Glutamatergic neuron (in vitro differentiated cells): ENCODE measurements at regions not wholly inside any gene's neighbourhood (a gene's known extent, or its start where the extent isn't known, plus 50 kb on each side); places are given as distances from the start of the nearest gene placed in this dataset.

Source experiments
- DNase-seq: peaks from one replicate; pipeline ENCODE4 v3.0.0; 2022
- H3K27ac Mint-ChIP-seq: one replicate; pipeline ENCODE4 v1.8.0; 2020; ENCODE audit warnings: mild to moderate bottlenecking, mixed read lengths, inconsistent platforms; ENCODE audit not compliant: unreplicated experiment
- H3K27me3 Mint-ChIP-seq: one replicate; pipeline ENCODE4 v1.8.0; 2020; ENCODE audit warnings: mild to moderate bottlenecking, moderate library complexity, mixed read lengths, inconsistent platforms; ENCODE audit not compliant: unreplicated experiment
- H3K36me3 Mint-ChIP-seq: one replicate; pipeline ENCODE4 v1.8.0; 2020; ENCODE audit warnings: mild to moderate bottlenecking, mixed read lengths, inconsistent platforms; ENCODE audit not compliant: unreplicated experiment
- H3K4me1 Mint-ChIP-seq: one replicate; pipeline ENCODE4 v1.8.0; 2020; ENCODE audit warnings: mild to moderate bottlenecking, low read depth, mixed read lengths, inconsistent platforms; ENCODE audit not compliant: unreplicated experiment
- H3K4me3 Mint-ChIP-seq: one replicate; pipeline ENCODE4 v1.8.0; 2020; ENCODE audit warnings: mild to moderate bottlenecking, mixed read lengths, inconsistent platforms; ENCODE audit not compliant: unreplicated experiment
- H3K9me3 Mint-ChIP-seq: one replicate; pipeline ENCODE4 v1.8.0; 2020; ENCODE audit warnings: mild to moderate bottlenecking, moderate library complexity, mixed read lengths, inconsistent platforms; ENCODE audit not compliant: unreplicated experiment
- CTCF ChIP-seq: fragments of 200-600 bp; sonication (generic); IDR thresholded peaks from one replicate; pipeline ENCODE4 v1.5.0; 2021; ENCODE audit not compliant: partially characterized antibody, unreplicated experiment

DNA sequence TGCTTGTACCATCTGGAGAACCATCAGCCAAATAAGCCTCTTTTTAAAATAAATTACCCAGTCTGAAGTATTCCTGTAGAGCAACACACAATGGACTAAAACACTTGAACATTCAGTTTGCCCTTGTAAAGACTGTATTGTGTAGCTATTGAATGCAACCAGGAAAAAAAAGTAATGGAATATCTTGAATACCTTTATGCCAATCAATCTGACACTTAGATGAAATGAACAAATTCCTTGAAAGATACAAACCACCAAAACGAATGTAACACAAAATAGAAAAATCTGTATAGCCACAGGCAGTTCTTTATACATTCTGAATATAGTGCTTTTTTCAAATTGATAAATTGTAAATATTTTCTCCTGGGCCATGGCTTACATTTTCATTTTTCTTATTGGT lies 63.3 kb upstream of the KCNJ16 start:
- no peak for DNase-seq
- H3K36me3 Mint-ChIP-seq, result no peaks in the 10 kb centered on the region
- TF ChIP-seq CTCF, result no peak
- H3K27ac Mint-ChIP-seq, result no peak overlapping the region
- no peaks in the 10 kb centered on the region for H3K9me3 Mint-ChIP-seq
- no peak overlapping the region for H3K4me3 Mint-ChIP-seq
- peaks cover 8% of the 10 kb centered on the region for H3K4me1 Mint-ChIP-seq
- no peaks in the 10 kb centered on the region for H3K27me3 Mint-ChIP-seq

GRCh38 chr17:70013911-70014310 lies 61.1 kb upstream of the KCNJ16 start:
- no peaks in the 10 kb centered on the region for H3K9me3 Mint-ChIP-seq
- no peak for TF ChIP-seq CTCF
- H3K4me3 Mint-ChIP-seq, result no peak overlapping the region
- no peak overlapping the region for H3K27ac Mint-ChIP-seq
- no peak for DNase-seq
- no peaks in the 10 kb centered on the region for H3K36me3 Mint-ChIP-seq
- H3K4me1 Mint-ChIP-seq, result peaks cover 8% of the 10 kb centered on the region
- peaks cover 3% of the 10 kb centered on the region for H3K27me3 Mint-ChIP-seq

GRCh38 chr17:70017112-70017511 lies 57.9 kb upstream of the KCNJ16 start:
- Mint-ChIP-seq H3K27me3 (peaks cover 3% of the 10 kb centered on the region), H3K4me3 (no peak overlapping the region), H3K9me3 (no peaks in the 10 kb centered on the region), H3K36me3 (no peaks in the 10 kb centered on the region), H3K27ac (no peak overlapping the region), H3K4me1 (peaks cover 4% of the 10 kb centered on the region)
- TF ChIP-seq CTCF, result no peak
- DNase-seq, result no peak

GRCh38 chr17:70017941-70018340 lies 57.1 kb upstream of the KCNJ16 start:
- Mint-ChIP-seq H3K4me3 (no peak overlapping the region), H3K27me3 (peaks cover 3% of the 10 kb centered on the region), H3K27ac (no peak overlapping the region), H3K4me1 (no peaks in the 10 kb centered on the region), H3K36me3 (no peaks in the 10 kb centered on the region), H3K9me3 (no peaks in the 10 kb centered on the region)
- TF ChIP-seq CTCF, result no peak
- no peak for DNase-seq

GRCh38 chr17:70021726-70022125 lies 53.3 kb upstream of the KCNJ16 start:
- H3K4me3 Mint-ChIP-seq, result no peak overlapping the region
- H3K9me3 Mint-ChIP-seq, result no peaks in the 10 kb centered on the region
- no peaks in the 10 kb centered on the region for H3K36me3 Mint-ChIP-seq
- TF ChIP-seq CTCF, result no peak
- H3K27ac Mint-ChIP-seq, result no peak overlapping the region
- no peak for DNase-seq
- no peaks in the 10 kb centered on the region for H3K4me1 Mint-ChIP-seq
- H3K27me3 Mint-ChIP-seq, result peaks cover 3% of the 10 kb centered on the region
